ENCODE measurements at regions not wholly inside any gene's neighbourhood (a gene's known extent, or its start where the extent isn't known, plus 50 kb on each side); places are given as distances from the start of the nearest gene placed in this dataset.

GRCh38 chrX:46262304-46262703 lies 282.9 kb downstream of the ZNF674 start:
- H3K27me3 ChIP-seq (ENCODE audit: insufficient read depth, poor library complexity, severe bottlenecking) = no peaks in the 10 kb centered on the region
- TF ChIP-seq GABPA (IDR thresholded peaks at IDR 0.05; ENCODE audit: low read depth) (no peak), POLR2AphosphoS5 (IDR thresholded peaks at IDR 0.05; ENCODE audit: low read depth) (no peak), SPI1 (IDR thresholded peaks at IDR 0.05; ENCODE audit: borderline replicate concordance, low read depth) (no peak)
- TF ChIP-seq, protein P1, sequence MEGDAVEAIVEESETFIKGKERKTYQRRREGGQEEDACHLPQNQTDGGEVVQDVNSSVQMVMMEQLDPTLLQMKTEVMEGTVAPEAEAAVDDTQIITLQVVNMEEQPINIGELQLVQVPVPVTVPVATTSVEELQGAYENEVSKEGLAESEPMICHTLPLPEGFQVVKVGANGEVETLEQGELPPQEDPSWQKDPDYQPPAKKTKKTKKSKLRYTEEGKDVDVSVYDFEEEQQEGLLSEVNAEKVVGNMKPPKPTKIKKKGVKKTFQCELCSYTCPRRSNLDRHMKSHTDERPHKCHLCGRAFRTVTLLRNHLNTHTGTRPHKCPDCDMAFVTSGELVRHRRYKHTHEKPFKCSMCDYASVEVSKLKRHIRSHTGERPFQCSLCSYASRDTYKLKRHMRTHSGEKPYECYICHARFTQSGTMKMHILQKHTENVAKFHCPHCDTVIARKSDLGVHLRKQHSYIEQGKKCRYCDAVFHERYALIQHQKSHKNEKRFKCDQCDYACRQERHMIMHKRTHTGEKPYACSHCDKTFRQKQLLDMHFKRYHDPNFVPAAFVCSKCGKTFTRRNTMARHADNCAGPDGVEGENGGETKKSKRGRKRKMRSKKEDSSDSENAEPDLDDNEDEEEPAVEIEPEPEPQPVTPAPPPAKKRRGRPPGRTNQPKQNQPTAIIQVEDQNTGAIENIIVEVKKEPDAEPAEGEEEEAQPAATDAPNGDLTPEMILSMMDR (IDR thresholded peaks at IDR 0.05; ENCODE audit: insufficient read depth, low read length) = no peak
- TF ChIP-seq, protein P2, sequence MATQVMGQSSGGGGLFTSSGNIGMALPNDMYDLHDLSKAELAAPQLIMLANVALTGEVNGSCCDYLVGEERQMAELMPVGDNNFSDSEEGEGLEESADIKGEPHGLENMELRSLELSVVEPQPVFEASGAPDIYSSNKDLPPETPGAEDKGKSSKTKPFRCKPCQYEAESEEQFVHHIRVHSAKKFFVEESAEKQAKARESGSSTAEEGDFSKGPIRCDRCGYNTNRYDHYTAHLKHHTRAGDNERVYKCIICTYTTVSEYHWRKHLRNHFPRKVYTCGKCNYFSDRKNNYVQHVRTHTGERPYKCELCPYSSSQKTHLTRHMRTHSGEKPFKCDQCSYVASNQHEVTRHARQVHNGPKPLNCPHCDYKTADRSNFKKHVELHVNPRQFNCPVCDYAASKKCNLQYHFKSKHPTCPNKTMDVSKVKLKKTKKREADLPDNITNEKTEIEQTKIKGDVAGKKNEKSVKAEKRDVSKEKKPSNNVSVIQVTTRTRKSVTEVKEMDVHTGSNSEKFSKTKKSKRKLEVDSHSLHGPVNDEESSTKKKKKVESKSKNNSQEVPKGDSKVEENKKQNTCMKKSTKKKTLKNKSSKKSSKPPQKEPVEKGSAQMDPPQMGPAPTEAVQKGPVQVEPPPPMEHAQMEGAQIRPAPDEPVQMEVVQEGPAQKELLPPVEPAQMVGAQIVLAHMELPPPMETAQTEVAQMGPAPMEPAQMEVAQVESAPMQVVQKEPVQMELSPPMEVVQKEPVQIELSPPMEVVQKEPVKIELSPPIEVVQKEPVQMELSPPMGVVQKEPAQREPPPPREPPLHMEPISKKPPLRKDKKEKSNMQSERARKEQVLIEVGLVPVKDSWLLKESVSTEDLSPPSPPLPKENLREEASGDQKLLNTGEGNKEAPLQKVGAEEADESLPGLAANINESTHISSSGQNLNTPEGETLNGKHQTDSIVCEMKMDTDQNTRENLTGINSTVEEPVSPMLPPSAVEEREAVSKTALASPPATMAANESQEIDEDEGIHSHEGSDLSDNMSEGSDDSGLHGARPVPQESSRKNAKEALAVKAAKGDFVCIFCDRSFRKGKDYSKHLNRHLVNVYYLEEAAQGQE (IDR thresholded peaks at IDR 0.05; ENCODE audit: insufficient replicate concordance, low read depth) = no peak
- H3K4me3 ChIP-seq (replicated peaks; ENCODE audit: insufficient read depth, low read length) = no peak overlapping the region
- no peak overlapping the region for H3K27ac ChIP-seq (replicated peaks)
- no peak for DNase-seq (ENCODE audit: low read depth in 1 of 2, low spot score in 1 of 2)

- DNase-seq (ENCODE audit: low read depth in 1 of 2, low spot score in 1 of 2) = no peak
- no peak overlapping the region for H3K27ac ChIP-seq (replicated peaks)
- TF ChIP-seq, protein P2 (IDR thresholded peaks at IDR 0.05; ENCODE audit: insufficient replicate concordance, low read depth) = no peak
- TF ChIP-seq SPI1 (IDR thresholded peaks at IDR 0.05; ENCODE audit: borderline replicate concordance, low read depth) (peak; percentile 53; the same call in 1 of the 2 replicates), POLR2AphosphoS5 (IDR thresholded peaks at IDR 0.05; ENCODE audit: low read depth) (no peak)
These were observed 284.7 kb downstream of the ZNF674 start for GRCh38 chrX:46260499-46260898.

DNA sequence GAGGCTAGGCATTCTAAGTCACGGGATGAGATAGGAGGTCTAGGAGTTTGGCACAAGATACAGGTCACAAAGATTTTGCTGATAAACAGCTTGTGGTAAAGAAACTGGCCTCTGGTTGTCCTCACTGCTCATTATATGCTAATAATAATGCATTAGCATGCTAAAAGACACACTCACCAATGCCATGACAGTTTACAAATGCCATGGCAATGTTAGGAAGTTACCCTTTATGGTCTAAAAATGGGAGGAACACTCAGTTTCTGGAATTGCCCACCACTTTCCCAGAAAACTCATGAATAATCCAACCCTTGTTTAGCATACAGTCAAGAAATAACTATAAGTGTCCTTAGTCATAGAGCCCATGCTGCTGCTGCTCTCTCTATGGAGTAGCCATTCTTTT lies 286.9 kb downstream of the ZNF674 start:
- TF ChIP-seq GABPA (IDR thresholded peaks at IDR 0.05; ENCODE audit: low read depth) (no peak), POLR2AphosphoS5 (IDR thresholded peaks at IDR 0.05; ENCODE audit: low read depth) (no peak), SPI1 (IDR thresholded peaks at IDR 0.05; ENCODE audit: borderline replicate concordance, low read depth) (no peak)
- TF ChIP-seq, protein P2 (IDR thresholded peaks at IDR 0.05; ENCODE audit: insufficient replicate concordance, low read depth) = no peak
- TF ChIP-seq, protein P1 (IDR thresholded peaks at IDR 0.05; ENCODE audit: insufficient read depth, low read length) = no peak
- Histone ChIP-seq H3K4me3 (replicated peaks; ENCODE audit: insufficient read depth, low read length) (no peak overlapping the region), H3K27me3 (ENCODE audit: insufficient read depth, poor library complexity, severe bottlenecking) (no peaks in the 10 kb centered on the region), H3K27ac (replicated peaks) (no peak overlapping the region)
- no peak for DNase-seq (ENCODE audit: low read depth in 1 of 2, low spot score in 1 of 2)

More at GRCh38 chrX:46260499-46260898, 284.7 kb downstream of the ZNF674 start:
- Histone ChIP-seq H3K4me3 (replicated peaks; ENCODE audit: insufficient read depth, low read length) (no peak overlapping the region), H3K27me3 (ENCODE audit: insufficient read depth, poor library complexity, severe bottlenecking) (no peaks in the 10 kb centered on the region)
